Nephron (organoid): ENCODE measurements at regions not wholly inside any gene's neighbourhood (a gene's known extent, or its start where the extent isn't known, plus 50 kb on each side); places are given as distances from the start of the nearest gene placed in this dataset.
"Not testable (repeated sequence)": the region's sequence is repeated elsewhere in the genome, so short reads cannot be mapped to it uniquely, and the experiment has no call there.

ENCODE experiments used
- H3K27ac Mint-ChIP-seq, 3 experiments: 2 replicates each; pipeline ENCODE4 v1.8.0; 2020; ENCODE audit warnings: mixed read lengths in 3 of 3, mild to moderate bottlenecking in 2 of 3, moderate library complexity in 1 of 3
- H3K27me3 Mint-ChIP-seq: 2 replicates; pipeline ENCODE4 v1.8.0; 2021; ENCODE audit warnings: low read depth, mild to moderate bottlenecking, moderate library complexity, mixed read lengths
- H3K36me3 Mint-ChIP-seq: 2 replicates; pipeline ENCODE4 v1.8.0; 2020; ENCODE audit warnings: low read depth, mixed read lengths
- H3K4me1 Mint-ChIP-seq: 2 replicates; pipeline ENCODE4 v1.8.0; 2020; ENCODE audit warnings: mixed read lengths
- H3K4me3 Mint-ChIP-seq, 3 experiments: 2 replicates each; pipeline ENCODE4 v1.8.0; 2020; ENCODE audit warnings: mild to moderate bottlenecking in 3 of 3, mixed read lengths in 3 of 3, moderate library complexity in 2 of 3
- H3K9me3 Mint-ChIP-seq: 2 replicates; pipeline ENCODE4 v1.8.0; 2020; ENCODE audit warnings: mixed read lengths
- CTCF ChIP-seq, 3 experiments: fragments of 200-600 bp; sonication (generic); IDR thresholded peaks; one replicate each; pipeline ENCODE4 v1.5.0; 2021; ENCODE audit warnings: antibody characterized with exemption in 3 of 3; ENCODE audit not compliant: unreplicated experiment in 3 of 3

- no peak for TF ChIP-seq CTCF (IDR thresholded peaks at IDR 0.05; ENCODE audit: unreplicated experiment in 3 of 3)
- no peak overlapping the region for H3K4me3 Mint-ChIP-seq
- H3K36me3 Mint-ChIP-seq, result peaks cover 69% of the 10 kb centered on the region
- H3K27ac Mint-ChIP-seq, result peak overlapping the region; percentile 49 to 77 (median 55)
- peaks cover 5% of the 10 kb centered on the region for H3K9me3 Mint-ChIP-seq
- no peaks in the 10 kb centered on the region for H3K27me3 Mint-ChIP-seq
- peaks cover 39% of the 10 kb centered on the region for H3K4me1 Mint-ChIP-seq
Observed at GRCh38 chr9:94181408-94182181, 77.5 kb upstream of the ZNF169 start.

- H3K27me3 Mint-ChIP-seq, result no peaks in the 10 kb centered on the region
- peaks cover 29% of the 10 kb centered on the region for H3K4me1 Mint-ChIP-seq
- peaks cover 69% of the 10 kb centered on the region for H3K36me3 Mint-ChIP-seq
- no peak overlapping the region for H3K4me3 Mint-ChIP-seq
- H3K27ac Mint-ChIP-seq, result peak overlapping the region; percentile 20 to 55 (median 49)
- peaks cover 12% of the 10 kb centered on the region for H3K9me3 Mint-ChIP-seq
- TF ChIP-seq CTCF (IDR thresholded peaks at IDR 0.05; ENCODE audit: unreplicated experiment in 3 of 3), result no peak
Observed at GRCh38 chr9:94182532-94182931, 76.6 kb upstream of the ZNF169 start.

- H3K36me3 Mint-ChIP-seq, result peaks cover 74% of the 10 kb centered on the region
- no peak overlapping the region for H3K4me3 Mint-ChIP-seq
- H3K4me1 Mint-ChIP-seq, result peaks cover 29% of the 10 kb centered on the region
- H3K9me3 Mint-ChIP-seq, result peaks cover 18% of the 10 kb centered on the region
- H3K27me3 Mint-ChIP-seq, result no peaks in the 10 kb centered on the region
- peak overlapping the region in 1 of 3 experiments; percentile 15 for H3K27ac Mint-ChIP-seq
- no peak for TF ChIP-seq CTCF (IDR thresholded peaks at IDR 0.05; ENCODE audit: unreplicated experiment in 3 of 3)
Observed at GRCh38 chr9:94183240-94183999, 75.7 kb upstream of the ZNF169 start.

- TF ChIP-seq CTCF (IDR thresholded peaks at IDR 0.05; ENCODE audit: unreplicated experiment in 3 of 3), result no peak
- Mint-ChIP-seq H3K27ac (no peak overlapping the region), H3K4me3 (no peak overlapping the region), H3K27me3 (no peaks in the 10 kb centered on the region), H3K36me3 (peaks cover 90% of the 10 kb centered on the region), H3K4me1 (no peaks in the 10 kb centered on the region), H3K9me3 (peaks cover 59% of the 10 kb centered on the region)
Observed at GRCh38 chr9:94188246-94188645, 70.9 kb upstream of the ZNF169 start.

- peaks cover 83% of the 10 kb centered on the region for H3K9me3 Mint-ChIP-seq
- H3K27me3 Mint-ChIP-seq, H3K27ac Mint-ChIP-seq, H3K4me1 Mint-ChIP-seq, H3K4me3 Mint-ChIP-seq: not testable (repeated sequence)
- H3K36me3 Mint-ChIP-seq, result peaks cover 97% of the 10 kb centered on the region
Observed at GRCh38 chr9:94191706-94192105, 67.4 kb upstream of the ZNF169 start.

- Mint-ChIP-seq H3K27me3 (no peaks in the 10 kb centered on the region), H3K4me3 (no peak overlapping the region), H3K36me3 (peaks cover 56% of the 10 kb centered on the region), H3K9me3 (peaks cover 48% of the 10 kb centered on the region), H3K27ac (no peak overlapping the region), H3K4me1 (no peaks in the 10 kb centered on the region)
- TF ChIP-seq CTCF (IDR thresholded peaks at IDR 0.05; ENCODE audit: unreplicated experiment in 3 of 3), result no peak
Observed at GRCh38 chr9:94198414-94198813, 60.7 kb upstream of the ZNF169 start.
